Naive thymus-derived CD8-positive, alpha-beta T cell (primary cell): ENCODE measurements at regions not wholly inside any gene's neighbourhood (a gene's known extent, or its start where the extent isn't known, plus 50 kb on each side); places are given as distances from the start of the nearest gene placed in this dataset.
"Not testable (repeated sequence)": the region's sequence is repeated elsewhere in the genome, so short reads cannot be mapped to it uniquely, and the experiment has no call there.

Experiments
- ATAC-seq, 2 donors: fragments of 150-1000 bp; cut with Tn5 transposase in 1 of 2; sonication (Bioruptor Pico), chemical (Tn5 transposase) in 1 of 2; 1 replicate in 1 of 2; 2 replicates in 1 of 2; pipeline ENCODE4 v1.10.0; 2021; ENCODE audit warnings: mild to moderate bottlenecking in 2 of 2, moderate library complexity in 2 of 2
- POLR2A ChIA-PET: fragments of 350-600 bp; sonication (Branson Sonifier 250); formaldehyde crosslinking; loops from one replicate; lab custom pipeline; 2021; ENCODE audit warnings: antibody characterized with exemption; lab: Charles Lee
- DNase-seq, 10 donors: peaks; one replicate each; pipeline versions ENCODE4 v3.0.0 to v3.0.0-alpha.2; 2020 to 2022
- H3K27ac Mint-ChIP-seq, 10 donors: one replicate each; pipeline ENCODE4 v1.8.0; 2020 to 2022; ENCODE audit warnings: mild to moderate bottlenecking in 10 of 10, mixed read lengths in 10 of 10, moderate library complexity in 4 of 10, inconsistent platforms in 1 of 10
- H3K27me3 Mint-ChIP-seq, 5 donors: one replicate each; pipeline ENCODE4 v1.8.0; 2021 to 2022; ENCODE audit warnings: mixed read lengths in 5 of 5
- H3K36me3 Mint-ChIP-seq, 3 donors: one replicate each; pipeline ENCODE4 v1.8.0; 2020 to 2022; ENCODE audit warnings: mixed read lengths in 3 of 3, mild to moderate bottlenecking in 2 of 3, inconsistent platforms in 1 of 3
- H3K4me1 Mint-ChIP-seq, 4 donors: one replicate each; pipeline ENCODE4 v1.8.0; 2021 to 2022; ENCODE audit warnings: mixed read lengths in 4 of 4
- H3K4me3 Mint-ChIP-seq, 10 donors: one replicate each; pipeline ENCODE4 v1.8.0; 2020 to 2022; ENCODE audit warnings: mild to moderate bottlenecking in 10 of 10, mixed read lengths in 10 of 10, moderate library complexity in 6 of 10, inconsistent platforms in 1 of 10
- H3K9me3 Mint-ChIP-seq, 9 donors: one replicate each; pipeline ENCODE4 v1.8.0; 2020 to 2022; ENCODE audit warnings: mixed read lengths in 9 of 9, mild to moderate bottlenecking in 3 of 9, inconsistent platforms in 1 of 9, moderate library complexity in 1 of 9

GRCh38 chr20:40029589-40029988, 659.4 kb downstream of the MAFB start:
- no peaks in the 10 kb centered on the region for H3K36me3 Mint-ChIP-seq
- peaks cover 6 to 21% (median 15%) of the 10 kb centered on the region in 5 donors for H3K27me3 Mint-ChIP-seq
- H3K4me1 Mint-ChIP-seq, result no peaks in the 10 kb centered on the region
- DNase-seq, result no peak
- H3K9me3 Mint-ChIP-seq, result peaks cover 0 to 15% (median 0%) of the 10 kb centered on the region in 9 donors
- no peak overlapping the region for H3K4me3 Mint-ChIP-seq
- POLR2A ChIA-PET, result no interaction called here
- no peak for ATAC-seq
- no peak overlapping the region for H3K27ac Mint-ChIP-seq

- ATAC-seq (no peak), DNase-seq (no peak)
- no peak overlapping the region for H3K27ac Mint-ChIP-seq
- H3K9me3 Mint-ChIP-seq, result peaks cover 0 to 11% (median 0%) of the 10 kb centered on the region in 9 donors
- no peaks in the 10 kb centered on the region for H3K36me3 Mint-ChIP-seq
- H3K4me1 Mint-ChIP-seq, result no peaks in the 10 kb centered on the region
- peaks cover 0 to 9% (median 0%) of the 10 kb centered on the region in 5 donors for H3K27me3 Mint-ChIP-seq
- no peak overlapping the region for H3K4me3 Mint-ChIP-seq
- POLR2A ChIA-PET, result no interaction called here
Observed at GRCh38 chr20:40019510-40019909, 669.5 kb downstream of the MAFB start.

GRCh38 chr20:40017765-40018164, 671.3 kb downstream of the MAFB start:
- Mint-ChIP-seq H3K27ac (no peak overlapping the region), H3K9me3 (peaks cover 0 to 2% (median 0%) of the 10 kb centered on the region in 9 donors), H3K4me1 (no peaks in the 10 kb centered on the region), H3K36me3 (no peaks in the 10 kb centered on the region), H3K4me3 (no peak overlapping the region), H3K27me3 (peaks cover 0 to 2% (median 0%) of the 10 kb centered on the region in 5 donors)
- no peak for DNase-seq
- ATAC-seq, result no peak
- POLR2A ChIA-PET, result no interaction called here

- Mint-ChIP-seq H3K4me3 (no peak overlapping the region), H3K9me3 (peaks cover 0 to 3% (median 0%) of the 10 kb centered on the region in 9 donors), H3K27me3 (peaks cover 0 to 6% (median 0%) of the 10 kb centered on the region in 5 donors), H3K4me1 (no peaks in the 10 kb centered on the region), H3K36me3 (no peaks in the 10 kb centered on the region), H3K27ac (no peak overlapping the region)
- ATAC-seq (no peak), DNase-seq (no peak)
- POLR2A ChIA-PET, result no interaction called here
Observed at GRCh38 chr20:40016890-40017289, 672.1 kb downstream of the MAFB start.

- no peaks in the 10 kb centered on the region for H3K36me3 Mint-ChIP-seq
- ATAC-seq (no peak), DNase-seq (no peak)
- no peaks in the 10 kb centered on the region for H3K4me1 Mint-ChIP-seq
- POLR2A ChIA-PET, result no interaction called here
- H3K27ac Mint-ChIP-seq, result no peak overlapping the region
- H3K9me3 Mint-ChIP-seq, result peaks cover 0 to 5% (median 1%) of the 10 kb centered on the region in 9 donors
- H3K27me3 Mint-ChIP-seq, result peaks cover 0 to 11% (median 0%) of the 10 kb centered on the region in 5 donors
- no peak overlapping the region for H3K4me3 Mint-ChIP-seq
Observed at GRCh38 chr20:40016392-40016791, 672.6 kb downstream of the MAFB start.

GRCh38 chr20:40012026-40012425, 677.0 kb downstream of the MAFB start:
- ATAC-seq, H3K27ac Mint-ChIP-seq, POLR2A ChIA-PET, H3K9me3 Mint-ChIP-seq, H3K36me3 Mint-ChIP-seq, H3K4me3 Mint-ChIP-seq, H3K4me1 Mint-ChIP-seq, DNase-seq: not testable (repeated sequence)
- H3K27me3 Mint-ChIP-seq, result peaks cover 0 to 13% (median 0%) of the 10 kb centered on the region in 5 donors

- ATAC-seq (no peak), DNase-seq (no peak)
- Mint-ChIP-seq H3K27me3 (peaks cover 0 to 13% (median 0%) of the 10 kb centered on the region in 5 donors), H3K27ac (no peak overlapping the region), H3K9me3 (peaks cover 0 to 10% (median 1%) of the 10 kb centered on the region in 9 donors), H3K36me3 (no peaks in the 10 kb centered on the region), H3K4me3 (no peak overlapping the region), H3K4me1 (no peaks in the 10 kb centered on the region)
- POLR2A ChIA-PET, result no interaction called here
Observed at GRCh38 chr20:40010483-40010882, 678.6 kb downstream of the MAFB start.

- peaks cover 0 to 13% (median 0%) of the 10 kb centered on the region in 5 donors for H3K27me3 Mint-ChIP-seq
- POLR2A ChIA-PET, result no interaction called here
- H3K4me1 Mint-ChIP-seq, result no peaks in the 10 kb centered on the region
- ATAC-seq (no peak), DNase-seq (no peak)
- no peak overlapping the region for H3K27ac Mint-ChIP-seq
- H3K36me3 Mint-ChIP-seq, result no peaks in the 10 kb centered on the region
- peaks cover 0 to 10% (median 1%) of the 10 kb centered on the region in 9 donors for H3K9me3 Mint-ChIP-seq
- no peak overlapping the region for H3K4me3 Mint-ChIP-seq
Observed at GRCh38 chr20:40009542-40009941, 679.5 kb downstream of the MAFB start.

GRCh38 chr20:40008177-40008576, 680.9 kb downstream of the MAFB start:
- Mint-ChIP-seq H3K27ac (no peak overlapping the region), H3K4me1 (no peaks in the 10 kb centered on the region), H3K27me3 (peaks cover 0 to 14% (median 0%) of the 10 kb centered on the region in 5 donors), H3K9me3 (peaks cover 0 to 10% (median 0%) of the 10 kb centered on the region in 9 donors), H3K4me3 (no peak overlapping the region), H3K36me3 (no peaks in the 10 kb centered on the region)
- ATAC-seq (no peak), DNase-seq (no peak)
- POLR2A ChIA-PET, result no interaction called here

GRCh38 chr20:40006168-40006860, 682.7 kb downstream of the MAFB start:
- Mint-ChIP-seq H3K36me3 (no peaks in the 10 kb centered on the region), H3K9me3 (peaks cover 0 to 4% (median 0%) of the 10 kb centered on the region in 9 donors), H3K4me1 (no peaks in the 10 kb centered on the region), H3K27me3 (peaks cover 0 to 7% (median 0%) of the 10 kb centered on the region in 5 donors), H3K4me3 (no peak overlapping the region), H3K27ac (no peak overlapping the region)
- no peak for DNase-seq
- POLR2A ChIA-PET, result no interaction called here
- no peak for ATAC-seq

- H3K9me3 Mint-ChIP-seq, ATAC-seq, H3K27me3 Mint-ChIP-seq, DNase-seq, H3K36me3 Mint-ChIP-seq, H3K4me1 Mint-ChIP-seq, H3K27ac Mint-ChIP-seq, H3K4me3 Mint-ChIP-seq, POLR2A ChIA-PET: not testable (repeated sequence)
Observed at GRCh38 chr20:40004092-40004491, 684.9 kb downstream of the MAFB start.

- H3K9me3 Mint-ChIP-seq, result peaks cover 4 to 24% (median 16%) of the 10 kb centered on the region in 9 donors
Observed at GRCh38 chr20:39993742-39994141, 695.3 kb downstream of the MAFB start.

GRCh38 chr20:39990692-39991091, 698.3 kb downstream of the MAFB start:
- ATAC-seq (no peak), DNase-seq (no peak)
- Mint-ChIP-seq H3K4me3 (no peak overlapping the region), H3K9me3 (peaks cover 0 to 24% (median 10%) of the 10 kb centered on the region in 9 donors), H3K36me3 (peaks cover 0 to 8% (median 0%) of the 10 kb centered on the region in 3 donors), H3K27ac (no peak overlapping the region), H3K27me3 (peaks cover 0 to 9% (median 0%) of the 10 kb centered on the region in 5 donors), H3K4me1 (no peaks in the 10 kb centered on the region)
- POLR2A ChIA-PET, result no interaction called here

More at GRCh38 chr20:39993742-39994141, 695.3 kb downstream of the MAFB start:
- Mint-ChIP-seq H3K36me3 (peaks cover 0 to 10% (median 0%) of the 10 kb centered on the region in 3 donors), H3K4me1 (no peaks in the 10 kb centered on the region), H3K4me3 (no peak overlapping the region), H3K27ac (no peak overlapping the region), H3K27me3 (peaks cover 0 to 19% (median 2%) of the 10 kb centered on the region in 5 donors)
- ATAC-seq (no peak), DNase-seq (no peak)
- POLR2A ChIA-PET, result no interaction called here
